H1 (cell line): ENCODE measurements at regions not wholly inside any gene's neighbourhood (a gene's known extent, or its start where the extent isn't known, plus 50 kb on each side); places are given as distances from the start of the nearest gene placed in this dataset.

ENCODE experiments used
- BRCA1 ChIP-seq: IDR thresholded peaks from 2 replicates; pipeline ENCODE4 v1.6.1; 2012; ENCODE audit warnings: low read depth, low read length, improper control_type of control experiment
- CHD2 ChIP-seq: IDR thresholded peaks from 2 replicates; pipeline ENCODE4 v1.6.1; 2012; ENCODE audit warnings: low read length, improper control_type of control experiment
- CTCF ChIP-seq, 3 experiments: IDR thresholded peaks; 1 replicate in 2 of 3; 2 replicates in 1 of 3; pipeline versions ENCODE4 v1.5.1 to v1.6.1; 2011; ENCODE audit warnings: low read length in 3 of 3, mild to moderate bottlenecking in 3 of 3, inconsistent platforms in 2 of 3, low read depth in 1 of 3, moderate library complexity in 1 of 3; ENCODE audit not compliant: insufficient read depth in 1 of 3; ENCODE audit errors: control extremely low read depth in 1 of 3
- EP300 ChIP-seq, 2 experiments: IDR thresholded peaks; 1 replicate in 1 of 2; 2 replicates in 1 of 2; pipeline ENCODE4 v1.6.1; 2011 to 2012; ENCODE audit warnings: low read depth in 2 of 2, low read length in 2 of 2, mild to moderate bottlenecking in 2 of 2, borderline replicate concordance in 1 of 2, inconsistent platforms in 1 of 2, moderate library complexity in 1 of 2
- EZH2 ChIP-seq: fragments of 200-600 bp; sonication (generic); IDR thresholded peaks from 2 replicates; pipeline ENCODE4 v1.7.1; 2012; ENCODE audit warnings: low read depth, mild to moderate bottlenecking, moderate library complexity, low read length, inconsistent platforms; ENCODE audit not compliant: severe bottlenecking
- GABPA ChIP-seq: IDR thresholded peaks from 2 replicates; pipeline ENCODE4 v1.6.1; 2011; ENCODE audit warnings: mild to moderate bottlenecking, low read length, moderate library complexity, borderline replicate concordance; ENCODE audit not compliant: insufficient read depth
- POLR2A ChIP-seq, 2 experiments: IDR thresholded peaks; 1 replicate in 1 of 2; 2 replicates in 1 of 2; pipeline ENCODE4 v1.6.1; 2011; ENCODE audit warnings: low read depth in 2 of 2, low read length in 2 of 2, mild to moderate bottlenecking in 2 of 2; ENCODE audit errors: control extremely low read depth in 1 of 2
- POLR2AphosphoS5 ChIP-seq: IDR thresholded peaks from 2 replicates; pipeline ENCODE4 v1.6.1; 2011; ENCODE audit warnings: low read depth, low read length
- SP1 ChIP-seq: IDR thresholded peaks from 2 replicates; pipeline ENCODE4 v1.6.1; 2011; ENCODE audit warnings: low read depth, low read length
- SRF ChIP-seq: IDR thresholded peaks from 2 replicates; pipeline ENCODE4 v1.6.1; 2011; ENCODE audit warnings: mild to moderate bottlenecking, low read depth, low read length, moderate library complexity
- TAF1 ChIP-seq: IDR thresholded peaks from 2 replicates; pipeline ENCODE4 v1.6.1; 2011; ENCODE audit warnings: mild to moderate bottlenecking, low read depth, low read length
- TBP ChIP-seq: IDR thresholded peaks from 2 replicates; pipeline ENCODE4 v1.6.1; 2011; ENCODE audit warnings: low read depth, low read length, improper control_type of control experiment
- ZNF274 ChIP-seq: IDR thresholded peaks from 2 replicates; pipeline ENCODE4 v1.7.0; 2012; ENCODE audit warnings: low read length, borderline replicate concordance; ENCODE audit errors: extremely low read depth

DNA sequence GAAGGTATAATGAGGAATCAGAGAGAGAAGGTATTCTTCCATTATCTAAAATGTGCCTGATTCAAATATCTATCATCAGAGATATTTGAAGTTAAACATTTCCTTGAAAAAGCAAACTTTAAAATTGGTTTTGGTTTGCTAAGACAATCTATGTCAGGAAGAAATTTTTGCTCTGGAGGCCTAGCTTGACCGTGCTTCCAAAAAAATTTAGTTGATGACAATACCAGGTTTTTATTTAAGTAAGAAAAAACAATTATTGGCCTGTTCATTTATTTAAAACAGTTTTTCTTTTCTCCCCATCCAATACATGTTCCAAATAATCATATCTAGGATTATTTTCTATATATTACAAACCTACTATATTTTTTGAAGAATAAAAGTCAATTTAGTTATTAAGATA, 75.3 kb downstream of the OTOL1 start:
- TF ChIP-seq CHD2 (no peak), ZNF274 (no peak), TAF1 (no peak), BRCA1 (no peak), EZH2 (no peak), SP1 (no peak), TBP (no peak), CTCF (IDR thresholded peaks at IDR 0.05; ENCODE audit: control extremely low read depth in 1 of 3, insufficient read depth in 1 of 3, low read depth in 1 of 3, low read length in 3 of 3) (no peak), POLR2A (IDR thresholded peaks at IDR 0.05; ENCODE audit: control extremely low read depth in 1 of 2, low read depth in 2 of 2, low read length in 2 of 2) (no peak), GABPA (no peak), POLR2AphosphoS5 (no peak), EP300 (IDR thresholded peaks at IDR 0.05; ENCODE audit: borderline replicate concordance in 1 of 2, low read depth in 2 of 2, low read length in 2 of 2) (no peak), SRF (no peak)
